Neuronal stem cell (in vitro differentiated cells): ENCODE measurements at regions not wholly inside any gene's neighbourhood (a gene's known extent, or its start where the extent isn't known, plus 50 kb on each side); places are given as distances from the start of the nearest gene placed in this dataset.

Source experiments
- DNase-seq: peaks from one replicate; pipeline ENCODE4 v3.0.0-alpha.2; 2013; ENCODE audit warnings: low spot score
- H2AFZ ChIP-seq: one replicate; pipeline ENCODE4 v1.6.1; 2013; ENCODE audit warnings: mild to moderate bottlenecking, low read length, inconsistent platforms
- H2AK5ac ChIP-seq: 2 replicates; pipeline ENCODE4 v1.6.1; 2013; ENCODE audit warnings: low read depth, mild to moderate bottlenecking, inconsistent platforms, low read length, moderate library complexity, mixed read lengths
- H2BK120ac ChIP-seq: 2 replicates; pipeline ENCODE4 v1.6.1; 2013; ENCODE audit warnings: low read depth, mild to moderate bottlenecking, inconsistent platforms, low read length, moderate library complexity, mixed read lengths
- H2BK12ac ChIP-seq: one replicate; pipeline ENCODE4 v1.6.1; 2013; ENCODE audit warnings: low read length, inconsistent platforms
- H2BK15ac ChIP-seq: 2 replicates; pipeline ENCODE4 v1.6.1; 2013; ENCODE audit warnings: mild to moderate bottlenecking, low read length, inconsistent platforms, mixed read lengths
- H2BK5ac ChIP-seq: one replicate; pipeline ENCODE4 v1.6.1; 2013; ENCODE audit warnings: inconsistent platforms, mild to moderate bottlenecking, low read length, moderate library complexity
- H3K14ac ChIP-seq: one replicate; pipeline ENCODE4 v1.6.1; 2013; ENCODE audit warnings: low read length, inconsistent platforms
- H3K18ac ChIP-seq: 2 replicates; pipeline ENCODE4 v1.6.1; 2013; ENCODE audit warnings: low read length, inconsistent platforms
- H3K23ac ChIP-seq: 2 replicates; pipeline ENCODE4 v1.6.1; 2013; ENCODE audit warnings: low read depth, mild to moderate bottlenecking, mixed read lengths, low read length, inconsistent platforms; ENCODE audit not compliant: poor library complexity
- H3K27ac ChIP-seq: replicated peaks from 3 replicates; pipeline ENCODE4 v1.5.1; 2013; ENCODE audit warnings: low read length, inconsistent platforms
- H3K27me3 ChIP-seq, 3 experiments: 2 replicates each; pipeline ENCODE4 v1.6.1; 2013; ENCODE audit warnings: low read length in 3 of 3, mild to moderate bottlenecking in 2 of 3, inconsistent platforms in 1 of 3, low read depth in 1 of 3, mixed read lengths in 1 of 3, moderate library complexity in 1 of 3; ENCODE audit not compliant: control insufficient read depth in 3 of 3, insufficient read depth in 3 of 3
- H3K36me3 ChIP-seq, 2 donors: replicated peaks in 1 of 2; 2 replicates each; pipeline ENCODE4 v1.6.1; 2013; ENCODE audit warnings: low read length in 2 of 2; ENCODE audit not compliant: control insufficient read depth in 2 of 2, insufficient read depth in 2 of 2
- H3K4ac ChIP-seq: 2 replicates; pipeline ENCODE4 v1.6.1; 2013; ENCODE audit warnings: inconsistent platforms, mild to moderate bottlenecking, low read length, moderate library complexity
- H3K4me1 ChIP-seq, 2 donors: 1 replicate in 1 of 2; 2 replicates in 1 of 2; pipeline ENCODE4 v1.6.1; 2013; ENCODE audit warnings: low read length in 2 of 2, low read depth in 1 of 2; ENCODE audit not compliant: control insufficient read depth in 2 of 2, insufficient read depth in 1 of 2
- H3K4me2 ChIP-seq: one replicate; pipeline ENCODE4 v1.6.1; 2013; ENCODE audit warnings: mild to moderate bottlenecking, low read length, inconsistent platforms; ENCODE audit not compliant: insufficient read depth, poor library complexity, severe bottlenecking
- H3K4me3 ChIP-seq, 2 donors: 2 replicates each; pipeline ENCODE4 v1.5.1; 2013; ENCODE audit warnings: low read length in 2 of 2, mild to moderate bottlenecking in 2 of 2, inconsistent platforms in 1 of 2, moderate library complexity in 1 of 2
- H3K79me1 ChIP-seq: one replicate; pipeline ENCODE4 v1.6.1; 2013; ENCODE audit warnings: low read depth, mild to moderate bottlenecking, inconsistent platforms, low read length, moderate library complexity
- H3K9ac ChIP-seq: one replicate; pipeline ENCODE4 v1.6.1; 2013; ENCODE audit warnings: mild to moderate bottlenecking, low read depth, low read length, inconsistent platforms; ENCODE audit not compliant: poor library complexity
- H3K9me3 ChIP-seq, 2 donors: replicated peaks in 1 of 2; 2 replicates each; pipeline versions ENCODE3 to v1.6.1; 2013; ENCODE audit warnings: low read length in 2 of 2, mild to moderate bottlenecking in 2 of 2, inconsistent platforms in 1 of 2, low read depth in 1 of 2, mixed read lengths in 1 of 2, moderate library complexity in 1 of 2; ENCODE audit not compliant: control insufficient read depth in 2 of 2, insufficient read depth in 1 of 2
- H4K8ac ChIP-seq: one replicate; pipeline ENCODE4 v1.6.1; 2013; ENCODE audit warnings: low read depth, mild to moderate bottlenecking, inconsistent platforms, low read length, moderate library complexity
- H4K91ac ChIP-seq: one replicate; pipeline ENCODE4 v1.6.1; 2013; ENCODE audit warnings: low read length, low read depth, mild to moderate bottlenecking, inconsistent platforms; ENCODE audit not compliant: poor library complexity
- WGBS, 2 donors: extraction: QIAGEN DNeasy Blood & Tissue Kit; methylation state at CpG; one replicate each; pipeline ENCODE4 v1.1.7; 2013; ENCODE audit warnings: missing lambda C conversion rate in 2 of 2, mixed read lengths in 1 of 2; ENCODE audit not compliant: insufficient read length in 2 of 2, insufficient replicate concordance in 1 of 2; ENCODE audit errors: extremely low coverage in 2 of 2; 5-methylcytosine and 5-hydroxymethylcytosine counted together

DNA sequence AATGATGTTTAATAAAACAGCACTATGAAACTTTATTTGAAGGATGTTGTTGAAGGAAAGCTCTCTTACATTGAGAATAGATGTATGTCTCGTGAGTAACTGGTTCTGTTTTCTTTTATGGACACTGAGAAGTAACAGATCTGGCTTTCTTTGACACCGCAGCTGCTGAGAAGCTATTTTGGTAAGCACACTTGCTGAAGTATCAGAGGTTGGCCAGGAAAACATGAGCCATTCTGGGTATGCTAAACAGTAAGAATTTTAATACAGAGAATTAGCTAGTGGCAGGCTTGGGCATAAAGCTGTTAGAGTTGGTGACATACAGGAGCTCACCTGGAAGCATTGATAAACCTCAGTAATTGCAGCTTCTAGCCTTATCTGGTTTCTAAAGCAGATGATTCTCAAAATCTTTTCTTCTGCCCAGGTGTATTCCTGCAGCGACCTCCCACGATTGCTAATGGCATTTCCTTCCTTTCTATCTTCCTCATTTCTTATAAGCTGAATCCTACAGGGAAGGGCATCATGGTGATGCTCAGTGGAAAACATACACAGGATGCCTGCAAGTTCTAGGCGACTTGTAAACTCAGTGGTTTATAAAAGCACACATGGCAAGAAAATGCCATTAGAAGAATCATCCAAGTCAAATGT is 291.6 kb upstream of the SLC16A7 start:
- no CpG with 5 or more reads among the region's 5 CpGs for WGBS, 2 donors
- Histone ChIP-seq H4K8ac (no peak overlapping the region), H3K27me3 (no peaks in the 10 kb centered on the region), H3K23ac (no peak overlapping the region), H3K4me2 (no peak overlapping the region), H3K36me3 (no peaks in the 10 kb centered on the region), H4K91ac (no peak overlapping the region), H2AK5ac (no peak overlapping the region), H3K4me1 (no peaks in the 10 kb centered on the region), H3K9ac (no peak overlapping the region), H2AFZ (no peak overlapping the region), H3K14ac (no peak overlapping the region), H2BK5ac (no peak overlapping the region), H2BK120ac (no peak overlapping the region), H3K9me3 (no peaks in the 10 kb centered on the region), H3K27ac (no peak overlapping the region), H3K4ac (no peak overlapping the region), H2BK12ac (no peak overlapping the region), H3K79me1 (no peaks in the 10 kb centered on the region), H3K4me3 (no peak overlapping the region), H3K18ac (no peak overlapping the region), H2BK15ac (no peak overlapping the region)
- no peak for DNase-seq

DNA sequence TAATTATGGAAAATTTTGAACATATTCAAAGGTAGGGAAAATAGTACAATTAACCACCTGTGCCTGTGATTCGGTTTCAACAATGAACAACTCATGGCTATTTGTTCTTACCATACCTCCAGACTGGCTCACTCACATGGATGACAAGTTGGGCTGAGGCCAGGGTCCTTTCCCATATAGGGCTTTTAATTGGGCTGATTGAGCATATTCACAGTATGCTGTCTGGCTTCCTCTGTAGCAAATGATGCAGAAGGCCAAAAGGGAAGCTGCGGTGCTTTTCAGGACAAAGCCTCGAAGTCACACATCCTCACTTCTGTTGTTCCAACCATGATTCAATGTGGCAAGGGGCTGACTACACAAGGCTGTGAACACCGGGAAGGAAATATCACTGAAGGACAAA is 297.5 kb upstream of the SLC16A7 start:
- no peak overlapping the region for H3K4me3 ChIP-seq
- H2BK120ac ChIP-seq: no peak overlapping the region
- WGBS, 2 donors: no CpG with 5 or more reads among the region's 4 CpGs
- H3K4me1 ChIP-seq: no peaks in the 10 kb centered on the region
- no peak overlapping the region for H3K4ac ChIP-seq
- no peaks in the 10 kb centered on the region for H3K9me3 ChIP-seq
- no peak overlapping the region for H3K23ac ChIP-seq
- no peak overlapping the region for H3K9ac ChIP-seq
- no peak overlapping the region for H3K18ac ChIP-seq
- H2AFZ ChIP-seq: no peak overlapping the region
- no peak overlapping the region for H2BK5ac ChIP-seq
- no peaks in the 10 kb centered on the region for H3K27me3 ChIP-seq
- no peak for DNase-seq
- no peak overlapping the region for H2AK5ac ChIP-seq
- H3K79me1 ChIP-seq: no peaks in the 10 kb centered on the region
- no peak overlapping the region for H3K4me2 ChIP-seq
- H3K14ac ChIP-seq: no peak overlapping the region
- no peak overlapping the region for H4K91ac ChIP-seq
- H2BK12ac ChIP-seq: no peak overlapping the region
- H2BK15ac ChIP-seq: no peak overlapping the region
- H4K8ac ChIP-seq: no peak overlapping the region
- H3K27ac ChIP-seq: no peak overlapping the region
- H3K36me3 ChIP-seq: no peaks in the 10 kb centered on the region

DNA sequence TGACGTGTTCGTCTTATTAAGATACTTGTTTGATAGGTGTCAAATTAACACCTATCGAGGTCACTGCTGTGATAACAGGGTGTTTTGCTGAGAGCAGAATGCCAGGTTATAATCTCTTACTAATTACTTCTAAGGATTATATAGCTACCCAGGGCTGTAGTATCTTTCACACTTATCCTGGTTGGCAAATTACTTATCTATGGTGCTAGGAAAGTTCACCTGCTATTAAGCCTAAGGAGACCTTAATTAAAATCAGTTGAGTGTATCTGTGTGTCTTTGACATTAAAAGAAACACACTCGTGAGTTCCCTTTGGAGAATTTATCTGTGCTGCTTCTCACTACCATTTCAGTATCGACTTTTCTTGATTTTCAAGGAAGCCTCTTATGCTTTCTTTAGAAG is 301.6 kb upstream of the SLC16A7 start:
- H4K91ac ChIP-seq: no peak overlapping the region
- H3K36me3 ChIP-seq: no peaks in the 10 kb centered on the region

DNA sequence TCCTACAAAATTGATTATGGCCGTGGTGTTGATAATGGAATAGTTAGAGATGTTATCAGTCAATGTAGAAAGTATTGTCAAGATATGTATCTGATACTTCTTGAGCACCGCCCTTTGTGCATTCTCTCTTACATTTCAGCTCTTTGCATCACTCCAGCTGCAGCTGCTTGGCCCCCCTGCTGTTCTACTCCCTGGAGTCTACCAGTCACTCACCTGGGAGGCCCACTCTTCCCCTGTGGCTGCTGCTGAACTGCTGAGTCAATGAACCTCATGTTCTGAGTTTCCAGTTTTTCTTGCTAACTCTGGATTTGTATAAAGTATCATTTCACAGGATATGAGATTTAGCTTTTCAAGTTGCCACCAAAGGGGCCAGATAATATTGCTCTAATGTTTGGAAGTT is 312.8 kb upstream of the SLC16A7 start:
- H3K4me1 ChIP-seq: peaks cover 0 to 1% of the 10 kb centered on the region in 2 donors
- WGBS, 2 donors: no CpG with 5 or more reads among the region's 2 CpGs
- no peak overlapping the region for H2BK5ac ChIP-seq
- H3K36me3 ChIP-seq: no peaks in the 10 kb centered on the region
- H4K91ac ChIP-seq: no peak overlapping the region
- no peaks in the 10 kb centered on the region for H3K79me1 ChIP-seq
- no peak overlapping the region for H2AK5ac ChIP-seq
- H3K27me3 ChIP-seq: no peaks in the 10 kb centered on the region
- no peak overlapping the region for H3K14ac ChIP-seq
- no peak overlapping the region for H3K4me2 ChIP-seq
- H3K9me3 ChIP-seq: no peaks in the 10 kb centered on the region
- H3K23ac ChIP-seq: no peak overlapping the region
- no peak overlapping the region for H3K27ac ChIP-seq
- no peak overlapping the region for H2BK120ac ChIP-seq
- no peak overlapping the region for H4K8ac ChIP-seq
- no peak for DNase-seq
- H2BK12ac ChIP-seq: no peak overlapping the region
- no peak overlapping the region for H2AFZ ChIP-seq
- H3K18ac ChIP-seq: no peak overlapping the region
- H3K4ac ChIP-seq: no peak overlapping the region
- no peak overlapping the region for H3K9ac ChIP-seq
- no peak overlapping the region for H3K4me3 ChIP-seq
- H2BK15ac ChIP-seq: no peak overlapping the region

More for the DNA sequence above, 301.6 kb upstream of the SLC16A7 start:
- no peak overlapping the region for H3K23ac ChIP-seq
- H2BK12ac ChIP-seq: no peak overlapping the region
- H3K27ac ChIP-seq: no peak overlapping the region
- WGBS, 2 donors: no CpG with 5 or more reads among the region's 5 CpGs
- H2AK5ac ChIP-seq: no peak overlapping the region
- H2BK120ac ChIP-seq: no peak overlapping the region
- no peaks in the 10 kb centered on the region for H3K9me3 ChIP-seq
- no peak overlapping the region for H3K4me2 ChIP-seq
- no peak overlapping the region for H2AFZ ChIP-seq
- H3K9ac ChIP-seq: no peak overlapping the region
- H4K8ac ChIP-seq: no peak overlapping the region
- H3K4me3 ChIP-seq: no peak overlapping the region
- no peaks in the 10 kb centered on the region for H3K4me1 ChIP-seq
- no peak overlapping the region for H2BK5ac ChIP-seq
- H3K79me1 ChIP-seq: no peaks in the 10 kb centered on the region
- DNase-seq: no peak
- no peak overlapping the region for H3K18ac ChIP-seq
- H2BK15ac ChIP-seq: no peak overlapping the region
- H3K14ac ChIP-seq: no peak overlapping the region
- no peaks in the 10 kb centered on the region for H3K27me3 ChIP-seq
- no peak overlapping the region for H3K4ac ChIP-seq
